GM18508 (cell line): ENCODE measurements at regions not wholly inside any gene's neighbourhood (a gene's known extent, or its start where the extent isn't known, plus 50 kb on each side); places are given as distances from the start of the nearest gene placed in this dataset.

Experiments
- ATAC-seq: cut with Tn5 transposase; IDR thresholded peaks from one replicate; pipeline ENCODE4 v1.9.1; 2021; ENCODE audit warnings: moderate number of reproducible peaks; ENCODE audit not compliant: insufficient read depth, unreplicated experiment

DNA sequence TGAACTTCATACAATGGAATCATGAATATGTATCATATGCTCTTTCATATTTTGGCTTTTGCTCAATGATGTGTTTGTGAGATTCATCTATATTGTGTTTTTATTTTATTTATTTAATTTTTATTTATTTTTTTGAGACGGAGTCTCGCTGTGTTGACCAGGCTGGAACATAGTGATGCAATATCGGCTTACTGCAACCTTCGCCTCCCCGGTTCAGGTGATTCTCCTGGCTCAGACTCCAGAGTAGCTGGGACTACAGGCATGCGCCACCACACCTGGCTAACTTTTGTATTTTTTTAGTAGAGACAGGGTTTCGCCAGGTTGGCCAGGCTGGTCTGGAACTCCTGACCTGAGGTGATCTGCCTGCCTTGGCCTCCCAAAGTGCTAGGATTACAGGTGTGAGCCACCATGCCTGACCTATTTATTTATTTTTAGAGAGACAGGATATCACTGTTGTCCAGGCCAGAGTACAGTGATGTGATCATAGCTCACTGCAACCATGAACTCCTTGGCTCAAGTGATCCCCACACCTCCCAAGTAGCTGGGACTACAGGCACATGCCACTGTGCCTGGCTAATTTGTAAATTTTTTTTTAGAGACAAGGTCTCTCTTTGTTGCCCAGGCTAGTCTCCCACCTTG is 74.5 kb downstream of the TET3 start:
- ATAC-seq, result no peak

DNA sequence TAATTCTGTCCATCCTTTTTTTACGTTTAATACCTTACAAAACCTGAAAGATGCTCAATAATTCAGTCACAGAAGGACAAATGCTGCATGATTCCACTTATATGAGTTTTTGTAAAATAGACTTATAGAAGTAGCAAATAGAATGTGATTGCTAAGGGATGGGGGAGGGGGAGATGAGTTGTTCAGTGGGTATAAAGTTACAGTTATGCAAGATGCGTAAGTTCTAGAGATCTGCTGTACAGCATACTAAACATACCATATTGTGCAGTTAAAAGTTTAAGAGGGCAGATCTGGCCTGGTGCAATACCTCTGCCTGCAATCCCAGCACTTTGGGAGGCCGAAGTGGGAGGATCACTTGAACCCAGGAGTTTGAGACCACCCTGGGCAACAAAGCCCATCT is 78.8 kb downstream of the TET3 start:
- ATAC-seq, result no peak

DNA sequence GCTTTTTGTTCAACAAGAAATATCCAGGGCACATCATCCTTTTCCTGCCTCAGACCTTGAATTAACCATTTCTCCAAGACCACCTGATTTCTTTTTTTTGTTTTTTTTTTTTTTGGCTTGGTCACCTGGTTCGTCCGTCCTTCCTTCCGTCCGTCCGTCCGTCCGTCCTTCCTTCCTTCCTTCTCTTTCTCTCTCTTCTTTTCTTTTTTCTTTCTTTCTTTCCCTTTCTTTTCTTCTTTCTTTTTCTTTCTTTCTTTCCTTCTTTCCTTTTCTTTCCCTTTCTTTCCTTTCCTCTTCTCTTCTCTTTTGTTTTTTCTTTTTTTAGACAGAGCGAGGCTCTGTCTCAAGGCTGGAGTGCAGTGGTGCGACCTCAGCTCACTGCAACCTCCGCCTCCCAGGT is 80.7 kb downstream of the TET3 start:
- ATAC-seq, result no peak

DNA sequence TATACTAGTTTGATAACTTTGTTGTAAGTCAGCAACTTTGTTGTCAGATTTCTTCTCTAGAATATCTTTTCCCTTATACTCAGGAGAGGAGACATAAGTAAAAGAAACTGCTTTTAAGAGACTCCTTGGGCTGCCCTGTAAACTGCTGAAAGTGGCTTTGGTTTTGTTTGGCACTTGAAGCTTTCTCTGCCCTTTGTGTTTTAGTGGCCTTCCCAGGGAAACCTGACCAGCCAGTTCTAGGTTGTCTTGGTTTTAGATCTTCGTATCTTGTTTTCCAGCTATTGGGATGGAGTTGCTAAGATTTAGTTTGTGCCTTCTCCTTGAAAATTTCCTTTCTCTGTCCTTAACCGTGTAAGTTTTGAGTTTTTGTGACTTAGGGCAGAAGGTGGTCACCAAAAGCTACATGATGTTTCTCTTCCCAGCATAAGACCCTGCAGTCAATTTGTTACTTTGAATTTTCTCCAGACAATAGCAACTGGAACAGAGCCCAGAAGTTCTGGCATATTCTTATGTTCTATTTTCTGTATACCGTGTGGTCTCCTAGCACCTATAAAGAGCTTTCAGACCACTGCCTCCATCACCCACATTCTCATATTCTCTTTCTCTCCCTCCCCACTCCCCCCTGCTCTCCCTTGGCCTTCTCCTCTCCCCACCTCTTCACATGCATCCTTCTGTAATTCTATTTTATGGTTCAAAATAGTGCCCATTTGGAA is 81.1 kb downstream of the BOLA3 start:
- no peak for ATAC-seq

DNA sequence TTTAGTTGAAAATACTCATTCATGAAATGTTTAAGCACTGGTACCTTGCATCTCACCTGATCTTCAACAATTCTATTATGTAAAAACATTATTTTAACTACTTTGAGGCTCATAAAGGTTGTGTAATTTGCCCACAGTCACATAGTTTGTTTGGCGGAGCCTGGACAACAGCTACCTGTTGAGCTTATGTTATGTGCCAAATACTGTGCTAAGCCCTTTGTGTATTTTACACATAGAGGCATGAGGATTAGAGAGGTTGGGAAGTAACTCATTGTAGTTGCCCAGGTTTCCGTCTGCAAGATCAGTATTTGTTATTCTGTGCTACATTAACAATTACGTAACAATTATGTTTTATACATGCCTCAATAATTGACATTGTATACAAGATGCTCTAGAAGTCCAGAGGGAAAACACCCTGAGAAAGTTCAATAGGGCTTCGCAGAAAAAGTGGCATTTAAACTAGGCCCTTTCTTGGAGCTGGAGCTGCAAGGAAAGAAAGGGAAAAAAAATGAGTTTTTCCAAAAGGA is 80.4 kb downstream of the BOLA3 start:
- ATAC-seq, result no peak

DNA sequence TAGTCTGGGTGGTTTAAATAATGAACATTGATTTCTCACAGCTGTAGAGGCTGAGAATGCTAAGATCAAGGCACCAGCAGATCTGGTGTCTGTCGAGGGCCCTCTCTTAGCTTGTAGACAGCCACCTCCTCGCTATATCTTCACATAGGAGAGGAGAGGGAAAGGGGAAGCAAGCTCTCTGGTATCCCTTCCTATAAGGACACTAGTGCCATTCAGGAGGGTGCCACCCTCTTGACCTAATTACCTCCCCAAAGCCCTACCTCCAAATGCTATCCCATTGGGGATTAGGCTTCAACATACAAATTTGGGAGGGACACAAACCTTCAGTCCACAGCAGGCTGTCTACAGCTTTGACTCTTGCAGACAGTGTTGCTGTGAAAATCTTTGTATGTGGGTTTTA is 76.7 kb downstream of the BOLA3 start:
- ATAC-seq, result no peak

DNA sequence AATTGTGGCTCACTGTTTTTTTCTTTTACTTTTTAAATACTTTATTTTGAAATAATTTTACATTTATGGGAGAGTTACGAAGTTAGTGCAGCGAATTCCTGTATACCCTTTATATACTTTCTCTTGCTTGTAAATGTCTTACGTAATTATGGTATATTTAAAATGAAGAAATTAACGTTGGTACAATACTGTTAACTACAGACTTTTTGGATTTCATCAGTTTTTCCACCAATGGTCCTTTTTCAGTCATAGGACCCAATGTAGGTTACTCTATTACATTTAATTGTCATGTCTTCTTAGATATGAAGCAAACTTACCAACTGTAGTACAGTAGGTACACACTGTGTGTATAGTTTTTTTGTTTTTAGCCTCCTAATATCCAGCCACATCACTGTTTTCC is 76.3 kb downstream of the BOLA3 start:
- ATAC-seq, result no peak

DNA sequence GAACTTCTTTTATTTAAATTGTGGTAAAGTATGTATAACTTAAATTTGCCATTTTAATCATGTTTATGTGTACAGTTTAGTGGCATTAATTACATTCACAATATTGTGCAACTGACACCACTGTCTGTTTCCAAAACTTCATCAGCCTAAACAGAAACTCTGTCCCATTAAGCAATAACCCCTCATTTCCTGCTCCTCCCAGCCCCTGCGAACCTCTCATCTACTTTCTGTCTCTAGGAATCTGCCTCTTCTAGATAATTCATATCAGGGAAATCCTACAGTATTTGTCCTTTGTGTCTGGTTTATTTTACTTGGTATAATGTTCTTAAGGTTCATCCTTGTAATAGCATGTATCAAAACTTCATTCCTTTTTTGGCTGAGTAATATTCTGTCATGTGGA is 75.1 kb downstream of the BOLA3 start:
- no peak for ATAC-seq

DNA sequence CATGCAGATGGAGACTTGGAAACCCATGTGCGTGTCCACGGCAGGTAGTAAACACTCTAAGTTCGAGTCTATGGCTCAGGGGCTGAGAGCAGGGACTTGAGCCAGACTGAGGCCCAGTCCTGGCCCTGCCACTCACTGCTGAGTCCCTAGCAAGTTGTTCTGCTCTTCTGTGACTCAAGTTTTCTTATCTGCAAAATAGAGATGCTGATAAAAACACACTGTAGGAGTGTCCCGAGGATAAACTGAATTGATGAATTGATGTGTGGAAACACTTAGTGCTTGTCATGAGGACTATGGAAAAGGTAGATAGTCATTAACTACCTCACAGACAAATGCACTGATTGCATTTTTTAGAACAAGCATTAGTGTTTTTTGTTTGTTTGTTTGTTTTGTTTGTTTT is 73.2 kb downstream of the BOLA3 start:
- no peak for ATAC-seq

DNA sequence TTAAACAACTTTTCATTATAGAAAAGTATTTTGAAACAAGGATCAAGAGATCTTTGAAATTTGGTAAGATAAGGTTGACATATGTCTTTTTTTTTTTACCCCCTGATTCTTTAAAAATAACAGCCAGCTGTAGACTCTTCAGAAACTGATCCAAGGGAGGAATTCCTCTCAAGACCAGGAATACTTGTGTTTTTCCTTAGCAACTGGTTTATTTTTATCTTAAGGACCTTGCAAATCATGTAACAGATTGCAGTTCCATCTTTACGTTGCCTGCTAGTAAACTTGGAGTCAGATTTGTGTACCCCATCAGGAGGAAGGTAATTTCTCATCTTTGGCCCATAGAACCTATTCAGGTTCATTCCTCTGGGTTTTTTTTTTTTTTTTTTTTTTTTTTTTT is 71.6 kb downstream of the BOLA3 start:
- ATAC-seq, result no peak

DNA sequence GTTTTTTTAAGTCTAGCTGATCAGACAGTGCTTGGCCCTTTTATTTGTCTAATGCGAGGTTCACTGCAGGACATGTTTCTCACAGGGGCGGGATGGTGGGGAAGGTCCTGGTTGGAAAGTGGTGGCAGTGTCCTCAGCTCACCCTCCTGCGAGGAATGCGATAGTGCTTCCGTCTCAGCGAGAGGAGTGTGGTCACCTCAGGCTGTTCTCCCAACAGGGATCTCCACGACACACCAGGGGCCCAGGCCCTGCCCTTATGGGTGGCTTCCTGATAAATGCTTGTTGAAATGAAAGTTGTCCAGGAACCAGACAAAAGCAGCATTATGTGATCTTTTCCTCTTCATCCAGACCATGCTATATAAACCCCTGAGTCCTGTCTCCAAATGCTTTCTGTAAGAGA is 70.1 kb downstream of the BOLA3 start:
- ATAC-seq, result no peak

DNA sequence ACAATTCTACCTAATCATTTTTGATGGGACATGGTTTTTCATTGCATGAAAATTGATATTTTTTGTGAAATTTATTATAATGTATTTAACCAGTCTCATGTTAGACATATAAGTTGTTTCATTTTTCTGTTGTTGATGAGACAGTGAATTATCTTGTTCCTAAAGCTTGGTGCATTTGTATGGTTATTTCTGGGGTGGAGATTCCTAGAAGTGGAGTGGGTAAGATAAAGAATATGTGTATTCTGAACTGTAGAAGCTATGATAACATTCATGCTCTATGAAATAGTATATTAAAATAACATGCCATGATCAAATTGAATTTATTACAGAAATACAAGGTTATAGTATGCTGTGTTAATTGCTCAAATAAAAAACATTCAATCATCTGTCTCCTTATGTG is 69.2 kb downstream of the BOLA3 start:
- ATAC-seq, result no peak

DNA sequence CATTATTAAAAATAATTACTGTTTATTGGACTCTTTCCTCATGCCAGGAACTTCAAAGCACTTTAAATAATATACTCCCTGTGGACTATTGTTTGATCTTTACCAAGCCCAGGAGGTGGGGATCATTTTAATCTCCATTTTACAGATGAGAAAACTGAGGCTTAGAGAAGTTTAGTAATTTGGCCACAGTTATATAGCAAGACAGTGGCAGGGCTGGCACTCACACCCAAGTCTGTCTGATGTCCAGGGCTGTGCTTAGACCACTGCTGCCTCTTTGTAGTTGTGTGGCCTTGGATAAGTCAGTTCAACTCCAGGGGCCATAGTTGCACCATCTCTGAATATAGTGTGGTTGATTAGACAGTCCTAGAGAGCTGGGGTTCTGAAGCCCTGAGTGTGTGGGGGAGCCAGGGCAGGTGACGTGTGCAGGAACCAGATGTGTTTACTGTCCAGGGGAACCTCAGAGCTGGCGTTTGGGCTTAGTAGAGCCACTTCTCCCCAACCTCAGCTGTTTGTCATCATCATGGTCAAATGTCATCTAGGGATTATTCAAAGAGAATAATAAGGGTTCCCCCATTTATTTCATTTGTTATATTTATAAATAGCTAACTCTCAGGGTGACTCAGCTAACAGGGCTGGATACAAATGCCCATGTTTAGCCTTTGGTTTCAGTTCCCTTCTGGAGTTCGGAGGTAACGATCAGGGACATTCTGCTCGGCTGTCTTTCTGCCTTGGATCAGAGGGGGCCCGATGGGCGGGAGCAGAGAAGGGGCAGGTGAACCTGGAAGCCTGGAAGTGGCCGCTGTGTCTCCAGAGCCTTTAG is 68.0 kb downstream of the BOLA3 start:
- peak; percentile 63 for ATAC-seq

DNA sequence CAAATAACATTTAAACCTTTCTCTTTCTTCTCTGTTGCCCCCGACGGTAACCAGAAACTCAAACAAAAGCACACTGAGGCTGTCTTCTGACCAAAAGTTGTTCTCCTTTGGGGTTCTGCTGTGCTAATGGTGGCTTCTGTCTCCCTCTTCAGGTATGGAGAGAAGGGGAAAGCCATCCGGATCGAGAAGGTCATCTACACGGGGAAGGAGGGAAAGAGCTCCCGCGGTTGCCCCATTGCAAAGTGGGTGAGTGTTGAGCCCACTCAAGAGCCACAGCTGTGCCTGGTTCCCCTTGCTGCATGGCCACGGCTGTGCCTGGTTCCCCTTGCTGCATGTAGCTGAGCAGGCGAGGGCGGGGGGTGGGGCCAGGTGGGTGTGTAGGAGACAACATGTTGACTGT is 67.4 kb downstream of the BOLA3 start:
- peak; percentile 9 for ATAC-seq

DNA sequence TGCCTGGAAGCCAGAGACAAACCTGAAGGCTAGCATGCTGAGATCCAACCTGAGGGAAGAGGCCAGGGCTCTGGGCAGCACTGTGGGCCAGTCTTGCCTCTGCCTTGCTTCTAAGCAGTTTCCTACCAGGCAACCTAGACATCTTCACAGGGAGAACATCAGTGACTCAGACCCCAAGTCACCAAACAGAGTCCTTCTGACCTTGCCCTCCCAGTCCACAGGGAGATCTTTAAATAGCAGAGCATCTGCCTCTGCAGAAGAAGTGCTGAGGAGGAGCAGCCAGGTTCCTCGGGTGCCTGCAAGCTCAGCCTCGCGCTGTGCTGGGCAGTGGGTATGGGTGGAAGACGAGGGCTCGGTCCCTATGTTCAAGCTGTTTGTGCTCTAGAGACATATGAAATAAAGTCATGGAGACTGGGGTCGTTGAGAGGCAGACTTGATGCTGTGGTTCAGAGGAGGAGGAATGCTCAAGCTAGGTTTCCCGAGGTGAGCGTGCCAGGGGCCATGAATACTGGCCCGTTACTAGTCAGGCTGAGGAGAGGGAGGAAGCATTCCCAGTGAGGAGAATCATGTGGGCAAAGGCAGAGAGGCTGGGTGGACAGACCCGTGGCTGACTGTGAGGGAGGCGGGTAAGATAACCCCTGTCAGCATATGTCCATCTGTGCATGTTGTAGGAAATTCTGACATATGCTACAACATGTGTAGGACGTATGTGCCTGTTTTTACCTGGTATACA is 66.5 kb downstream of the BOLA3 start:
- no peak for ATAC-seq

DNA sequence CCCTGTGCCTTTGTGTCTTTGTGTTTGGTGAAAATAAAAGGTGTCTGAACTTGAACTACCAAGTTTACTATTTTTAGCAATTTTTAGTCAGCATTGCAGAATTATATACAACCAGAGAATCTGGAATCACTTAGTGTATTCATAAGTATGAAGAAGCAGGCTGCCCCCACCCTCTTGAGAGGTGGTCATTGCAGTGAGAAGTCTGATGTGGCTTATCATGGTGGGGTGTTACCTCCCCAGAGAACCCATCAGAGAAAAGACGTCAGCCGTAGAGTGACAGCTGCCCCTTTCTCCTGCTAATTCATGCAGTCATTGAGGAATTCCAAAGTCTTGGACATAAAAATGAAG is 66.0 kb downstream of the BOLA3 start:
- no peak for ATAC-seq

DNA sequence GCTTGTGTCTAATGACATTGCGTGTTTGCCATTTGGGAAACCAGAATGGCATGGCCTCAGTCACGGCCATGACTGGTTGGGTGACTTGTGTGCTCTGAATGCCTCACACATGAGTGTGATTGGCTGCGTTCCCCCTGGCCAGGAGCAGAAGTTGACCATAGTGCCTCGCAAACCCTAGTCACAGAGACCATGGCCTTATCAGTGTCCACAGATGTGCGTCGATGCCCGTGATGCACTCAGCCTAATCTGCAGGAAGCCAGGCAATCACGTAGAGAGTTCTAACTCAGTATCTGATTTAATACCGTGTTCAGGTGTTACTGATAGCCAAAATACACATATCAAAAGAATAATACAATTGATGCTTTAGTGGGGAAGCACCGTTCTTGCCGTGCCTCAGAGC is 64.0 kb downstream of the BOLA3 start:
- ATAC-seq, result no peak
